ENCODE measurements at regions not wholly inside any gene's neighbourhood (a gene's known extent, or its start where the extent isn't known, plus 50 kb on each side); places are given as distances from the start of the nearest gene placed in this dataset.

- no peak for TF ChIP-seq CTCF (IDR thresholded peaks at IDR 0.05; ENCODE audit: low read depth, low read length)
- DNase-seq (ENCODE audit: low read depth, low spot score), result peak; percentile 56
- in situ Hi-C loops (cut with HindIII; ENCODE audit: low sequenced_read_pairs), result no loop called here
- H3K4me3 ChIP-seq (ENCODE audit: low read depth, low read length), result no peak overlapping the region
These were observed 729.0 kb downstream of the FAM181B start for GRCh38 chr11:82004537-82005213.

GRCh38 chr11:82003671-82004515, 729.8 kb downstream of the FAM181B start:
- in situ Hi-C loops (cut with HindIII; ENCODE audit: low sequenced_read_pairs), result no loop called here
- DNase-seq (ENCODE audit: low read depth, low spot score), result peak; percentile 92
- TF ChIP-seq CTCF (IDR thresholded peaks at IDR 0.05; ENCODE audit: low read depth, low read length), result no peak
- no peak overlapping the region for H3K4me3 ChIP-seq (ENCODE audit: low read depth, low read length)

GRCh38 chr11:82003024-82003423, 730.6 kb downstream of the FAM181B start:
- in situ Hi-C loops (cut with HindIII; ENCODE audit: low sequenced_read_pairs), result no loop called here

GRCh38 chr11:81995889-81996288, 737.8 kb downstream of the FAM181B start:
- DNase-seq (ENCODE audit: low read depth, low spot score), result no peak
- in situ Hi-C loops (cut with HindIII; ENCODE audit: low sequenced_read_pairs), result no loop called here
- no peak for TF ChIP-seq CTCF (IDR thresholded peaks at IDR 0.05; ENCODE audit: low read depth, low read length)
- H3K4me3 ChIP-seq (ENCODE audit: low read depth, low read length), result no peak overlapping the region

More at GRCh38 chr11:82003024-82003423, 730.6 kb downstream of the FAM181B start:
- no peak for DNase-seq (ENCODE audit: low read depth, low spot score)
- no peak for TF ChIP-seq CTCF (IDR thresholded peaks at IDR 0.05; ENCODE audit: low read depth, low read length)
- no peak overlapping the region for H3K4me3 ChIP-seq (ENCODE audit: low read depth, low read length)

- DNase-seq (ENCODE audit: low read depth, low spot score), result no peak
- no peak overlapping the region for H3K4me3 ChIP-seq (ENCODE audit: low read depth, low read length)
- TF ChIP-seq CTCF (IDR thresholded peaks at IDR 0.05; ENCODE audit: low read depth, low read length), result no peak
- in situ Hi-C loops (cut with HindIII; ENCODE audit: low sequenced_read_pairs), result no loop called here
These were observed 739.9 kb downstream of the FAM181B start for GRCh38 chr11:81993755-81994154.

GRCh38 chr11:81990659-81991443, 742.8 kb downstream of the FAM181B start:
- TF ChIP-seq CTCF (IDR thresholded peaks at IDR 0.05; ENCODE audit: low read depth, low read length), result no peak
- in situ Hi-C loops (cut with HindIII; ENCODE audit: low sequenced_read_pairs), result no loop called here
- no peak for DNase-seq (ENCODE audit: low read depth, low spot score)
- no peak overlapping the region for H3K4me3 ChIP-seq (ENCODE audit: low read depth, low read length)
